IgD-negative memory B cell (primary cell): ENCODE measurements at regions not wholly inside any gene's neighbourhood (a gene's known extent, or its start where the extent isn't known, plus 50 kb on each side); places are given as distances from the start of the nearest gene placed in this dataset.

Experiments used
- H3K27ac Mint-ChIP-seq, 3 donors: one replicate each; pipeline ENCODE4 v1.8.0; 2020 to 2022; ENCODE audit warnings: mild to moderate bottlenecking in 3 of 3, mixed read lengths in 3 of 3, moderate library complexity in 1 of 3
- H3K27me3 Mint-ChIP-seq: one replicate; pipeline ENCODE4 v1.8.0; 2021; ENCODE audit warnings: mixed read lengths
- H3K36me3 Mint-ChIP-seq: one replicate; pipeline ENCODE4 v1.8.0; 2020; ENCODE audit warnings: mild to moderate bottlenecking, mixed read lengths
- H3K4me1 Mint-ChIP-seq, 3 donors: one replicate each; pipeline ENCODE4 v1.8.0; 2020 to 2022; ENCODE audit warnings: mixed read lengths in 3 of 3, mild to moderate bottlenecking in 1 of 3
- H3K4me3 Mint-ChIP-seq, 4 donors: one replicate each; pipeline ENCODE4 v1.8.0; 2020 to 2022; ENCODE audit warnings: mild to moderate bottlenecking in 4 of 4, mixed read lengths in 4 of 4, moderate library complexity in 3 of 4
- H3K9me3 Mint-ChIP-seq, 3 donors: one replicate each; pipeline ENCODE4 v1.8.0; 2020 to 2021; ENCODE audit warnings: mixed read lengths in 3 of 3, mild to moderate bottlenecking in 1 of 3

- H3K4me3 Mint-ChIP-seq: no peak overlapping the region
- H3K36me3 Mint-ChIP-seq: peaks cover 2% of the 10 kb centered on the region
- H3K27ac Mint-ChIP-seq: no peak overlapping the region
- no peaks in the 10 kb centered on the region for H3K4me1 Mint-ChIP-seq
- H3K9me3 Mint-ChIP-seq: no peaks in the 10 kb centered on the region
- peaks cover 2% of the 10 kb centered on the region for H3K27me3 Mint-ChIP-seq
Observed at GRCh38 chr11:32039149-32039548, 51.7 kb upstream of the RCN1 start.

- H3K27me3 Mint-ChIP-seq: peaks cover 2% of the 10 kb centered on the region
- peaks cover 0 to 5% (median 2%) of the 10 kb centered on the region in 3 donors for H3K4me1 Mint-ChIP-seq
- H3K36me3 Mint-ChIP-seq: peaks cover 2% of the 10 kb centered on the region
- H3K9me3 Mint-ChIP-seq: no peaks in the 10 kb centered on the region
- no peak overlapping the region for H3K4me3 Mint-ChIP-seq
- no peak overlapping the region for H3K27ac Mint-ChIP-seq
Observed at GRCh38 chr11:32034680-32035079, 56.2 kb upstream of the RCN1 start.

GRCh38 chr11:32034149-32034548 lies 56.7 kb upstream of the RCN1 start:
- Mint-ChIP-seq H3K27ac (no peak overlapping the region), H3K4me3 (no peak overlapping the region), H3K27me3 (peaks cover 2% of the 10 kb centered on the region), H3K36me3 (peaks cover 2% of the 10 kb centered on the region), H3K9me3 (no peaks in the 10 kb centered on the region), H3K4me1 (peaks cover 0 to 5% (median 2%) of the 10 kb centered on the region in 3 donors)

GRCh38 chr11:32033491-32033890 lies 57.4 kb upstream of the RCN1 start:
- Mint-ChIP-seq H3K4me3 (no peak overlapping the region), H3K27me3 (peaks cover 2% of the 10 kb centered on the region), H3K9me3 (no peaks in the 10 kb centered on the region), H3K27ac (no peak overlapping the region), H3K4me1 (peaks cover 0 to 5% (median 2%) of the 10 kb centered on the region in 3 donors), H3K36me3 (peaks cover 2% of the 10 kb centered on the region)

GRCh38 chr11:32033067-32033466 lies 57.8 kb upstream of the RCN1 start:
- H3K4me3 Mint-ChIP-seq: no peak overlapping the region
- no peaks in the 10 kb centered on the region for H3K9me3 Mint-ChIP-seq
- no peak overlapping the region for H3K27ac Mint-ChIP-seq
- peaks cover 2% of the 10 kb centered on the region for H3K36me3 Mint-ChIP-seq
- peaks cover 1% of the 10 kb centered on the region for H3K27me3 Mint-ChIP-seq
- H3K4me1 Mint-ChIP-seq: peaks cover 0 to 5% (median 2%) of the 10 kb centered on the region in 3 donors

GRCh38 chr11:32032478-32032877 lies 58.4 kb upstream of the RCN1 start:
- Mint-ChIP-seq H3K36me3 (peaks cover 2% of the 10 kb centered on the region), H3K4me1 (peaks cover 0 to 5% (median 2%) of the 10 kb centered on the region in 3 donors), H3K4me3 (no peak overlapping the region), H3K27me3 (peaks cover 1% of the 10 kb centered on the region), H3K9me3 (no peaks in the 10 kb centered on the region), H3K27ac (no peak overlapping the region)

GRCh38 chr11:32032052-32032451 lies 58.8 kb upstream of the RCN1 start:
- peaks cover 0 to 5% (median 2%) of the 10 kb centered on the region in 3 donors for H3K4me1 Mint-ChIP-seq
- no peak overlapping the region for H3K4me3 Mint-ChIP-seq
- peaks cover 1% of the 10 kb centered on the region for H3K27me3 Mint-ChIP-seq
- H3K27ac Mint-ChIP-seq: no peak overlapping the region
- H3K9me3 Mint-ChIP-seq: no peaks in the 10 kb centered on the region
- H3K36me3 Mint-ChIP-seq: peaks cover 2% of the 10 kb centered on the region

DNA sequence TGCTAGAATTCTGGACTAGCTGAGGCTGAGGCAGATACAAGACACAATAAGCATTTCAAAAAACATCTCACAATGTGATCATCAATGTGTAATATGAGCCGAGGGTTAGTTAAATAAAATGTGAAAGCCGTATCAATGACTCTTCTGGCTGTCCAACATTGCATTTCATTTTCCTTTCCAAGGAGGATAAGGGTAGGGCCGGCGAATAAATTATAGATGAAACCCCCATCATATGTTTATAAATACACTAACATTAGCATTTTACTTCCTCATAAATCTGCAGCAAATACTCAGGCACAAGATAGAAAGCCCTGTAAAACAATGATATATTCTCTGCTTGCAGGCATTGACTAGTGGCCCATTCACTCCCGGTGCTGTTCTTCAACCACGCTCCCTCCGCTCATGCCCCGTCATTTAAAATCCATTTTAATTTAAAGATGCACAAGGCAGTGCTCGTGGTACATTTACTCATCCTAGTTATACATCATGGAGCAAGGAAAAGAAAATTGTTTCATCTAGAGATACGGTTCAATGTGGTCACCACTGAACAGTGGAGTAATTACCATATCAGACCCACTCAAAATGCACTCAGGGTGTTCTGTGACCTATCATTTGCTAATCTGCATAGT lies 59.9 kb upstream of the RCN1 start:
- no peak overlapping the region for H3K27ac Mint-ChIP-seq
- H3K4me1 Mint-ChIP-seq: peaks cover 0 to 5% (median 2%) of the 10 kb centered on the region in 3 donors
- H3K27me3 Mint-ChIP-seq: peaks cover 1% of the 10 kb centered on the region
- no peaks in the 10 kb centered on the region for H3K9me3 Mint-ChIP-seq
- no peak overlapping the region for H3K4me3 Mint-ChIP-seq
- peaks cover 2% of the 10 kb centered on the region for H3K36me3 Mint-ChIP-seq

DNA sequence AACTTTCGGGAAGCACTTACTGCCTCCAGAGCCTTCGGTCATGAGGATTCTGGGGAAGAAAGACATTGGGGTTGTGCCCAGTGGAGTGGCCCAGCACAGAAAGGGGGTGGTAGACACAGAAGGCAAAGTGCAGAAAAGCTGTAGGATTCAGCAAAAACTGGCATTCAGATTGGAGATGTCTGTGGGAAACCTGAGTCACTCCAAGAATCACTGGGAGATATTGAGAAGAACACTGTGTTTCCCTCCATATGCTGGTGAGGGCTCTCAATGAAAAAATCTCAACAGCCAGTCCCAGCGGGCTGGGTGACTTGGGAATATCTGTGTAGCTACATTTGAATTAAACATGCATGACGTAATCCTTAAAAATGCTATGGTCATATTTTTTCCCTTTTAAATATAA lies 61.2 kb upstream of the RCN1 start:
- Mint-ChIP-seq H3K4me3 (no peak overlapping the region), H3K27ac (no peak overlapping the region), H3K9me3 (no peaks in the 10 kb centered on the region), H3K36me3 (peaks cover 2% of the 10 kb centered on the region), H3K27me3 (peaks cover 1% of the 10 kb centered on the region), H3K4me1 (peaks cover 0 to 5% (median 2%) of the 10 kb centered on the region in 3 donors)

- peaks cover 1% of the 10 kb centered on the region for H3K27me3 Mint-ChIP-seq
- H3K36me3 Mint-ChIP-seq: no peaks in the 10 kb centered on the region
- H3K4me1 Mint-ChIP-seq: peaks cover 0 to 5% (median 2%) of the 10 kb centered on the region in 3 donors
- H3K4me3 Mint-ChIP-seq: no peak overlapping the region
- no peak overlapping the region for H3K27ac Mint-ChIP-seq
- H3K9me3 Mint-ChIP-seq: no peaks in the 10 kb centered on the region
Observed at GRCh38 chr11:32028201-32028600, 62.7 kb upstream of the RCN1 start.

- peaks cover 1% of the 10 kb centered on the region for H3K27me3 Mint-ChIP-seq
- H3K36me3 Mint-ChIP-seq: no peaks in the 10 kb centered on the region
- H3K4me1 Mint-ChIP-seq: no peaks in the 10 kb centered on the region
- no peak overlapping the region for H3K4me3 Mint-ChIP-seq
- no peaks in the 10 kb centered on the region for H3K9me3 Mint-ChIP-seq
- no peak overlapping the region for H3K27ac Mint-ChIP-seq
Observed at GRCh38 chr11:32026766-32027165, 64.1 kb upstream of the RCN1 start.

GRCh38 chr11:32024948-32025347 lies 65.9 kb upstream of the RCN1 start:
- H3K4me1 Mint-ChIP-seq: no peaks in the 10 kb centered on the region
- H3K27ac Mint-ChIP-seq: no peak overlapping the region
- H3K27me3 Mint-ChIP-seq: peaks cover 3% of the 10 kb centered on the region
- H3K9me3 Mint-ChIP-seq: no peaks in the 10 kb centered on the region
- no peak overlapping the region for H3K4me3 Mint-ChIP-seq
- H3K36me3 Mint-ChIP-seq: no peaks in the 10 kb centered on the region

DNA sequence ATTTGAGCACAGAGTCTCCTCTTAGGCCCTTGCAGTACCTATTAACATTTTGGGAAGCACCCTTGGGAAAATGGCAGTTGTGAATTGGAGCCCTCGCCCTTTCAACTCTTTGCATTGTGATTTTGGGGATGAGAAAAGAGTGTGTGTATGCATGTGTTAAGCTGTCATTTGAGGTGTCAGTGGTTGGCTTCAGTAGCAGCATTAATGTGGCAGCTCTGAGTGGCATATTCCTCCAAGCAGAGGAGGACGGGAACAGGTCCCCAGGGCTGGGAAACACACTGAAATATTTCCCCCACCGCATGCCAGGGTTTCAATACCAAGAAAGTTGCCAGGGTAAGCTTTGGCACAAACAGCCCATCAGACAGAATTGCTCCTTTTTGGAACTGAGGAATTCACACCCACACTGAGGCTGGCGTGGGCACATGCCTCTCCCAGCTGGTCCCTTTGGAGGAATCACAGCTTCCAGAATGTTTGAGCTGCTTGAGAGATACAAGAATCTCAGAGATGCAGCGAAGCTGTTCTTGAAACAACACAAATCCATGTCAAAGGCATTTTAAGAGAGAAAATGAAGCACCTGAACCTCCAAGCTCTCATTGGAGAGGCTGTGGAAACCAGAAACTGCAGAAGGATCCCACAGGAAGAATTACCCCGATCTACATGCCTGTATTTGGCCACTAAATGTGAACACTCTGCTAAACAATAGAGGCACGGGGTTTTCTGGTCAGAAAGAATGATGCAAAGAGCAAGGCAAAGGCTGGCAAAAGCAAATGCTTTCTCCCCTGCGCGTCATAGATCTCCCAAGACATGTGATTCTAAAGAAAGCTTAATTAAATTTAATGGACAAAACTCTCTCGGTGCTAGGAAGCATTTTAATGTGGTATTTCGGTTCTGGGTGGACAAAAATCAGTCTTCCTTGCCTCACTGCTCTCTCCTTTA lies 67.2 kb upstream of the RCN1 start:
- no peak overlapping the region for H3K4me3 Mint-ChIP-seq
- no peaks in the 10 kb centered on the region for H3K9me3 Mint-ChIP-seq
- no peaks in the 10 kb centered on the region for H3K4me1 Mint-ChIP-seq
- H3K27me3 Mint-ChIP-seq: peaks cover 2% of the 10 kb centered on the region
- H3K27ac Mint-ChIP-seq: no peak overlapping the region
- no peaks in the 10 kb centered on the region for H3K36me3 Mint-ChIP-seq

GRCh38 chr11:32018672-32019071 lies 72.2 kb upstream of the RCN1 start:
- no peaks in the 10 kb centered on the region for H3K9me3 Mint-ChIP-seq
- no peaks in the 10 kb centered on the region for H3K4me1 Mint-ChIP-seq
- H3K36me3 Mint-ChIP-seq: no peaks in the 10 kb centered on the region
- peaks cover 2% of the 10 kb centered on the region for H3K27me3 Mint-ChIP-seq
- H3K4me3 Mint-ChIP-seq: no peak overlapping the region
- H3K27ac Mint-ChIP-seq: no peak overlapping the region

- Mint-ChIP-seq H3K4me1 (no peaks in the 10 kb centered on the region), H3K9me3 (peaks cover 0 to 1% (median 0%) of the 10 kb centered on the region in 3 donors), H3K36me3 (no peaks in the 10 kb centered on the region), H3K27me3 (peaks cover 2% of the 10 kb centered on the region), H3K27ac (no peak overlapping the region), H3K4me3 (no peak overlapping the region)
Observed at GRCh38 chr11:32016111-32016510, 74.8 kb upstream of the RCN1 start.

DNA sequence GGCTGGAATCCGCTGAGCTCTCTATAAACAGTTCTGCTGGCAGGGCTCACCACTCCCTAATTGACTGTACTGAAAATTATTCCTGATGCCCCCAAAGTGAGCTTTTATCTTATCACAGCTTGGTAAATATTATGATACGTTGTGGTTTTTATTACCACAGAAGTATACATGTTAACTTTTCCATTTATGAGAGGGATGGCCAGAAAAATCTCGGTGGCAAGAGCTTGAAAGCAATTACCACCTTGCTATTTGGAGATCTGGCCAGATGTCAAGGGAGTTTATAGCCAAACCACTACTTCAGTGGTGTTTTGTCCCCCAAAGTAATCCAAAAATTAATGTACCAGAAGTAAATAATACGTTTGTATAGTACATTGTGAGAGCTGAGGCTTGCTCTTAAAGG lies 75.4 kb upstream of the RCN1 start:
- no peaks in the 10 kb centered on the region for H3K36me3 Mint-ChIP-seq
- H3K4me3 Mint-ChIP-seq: no peak overlapping the region
- peaks cover 7% of the 10 kb centered on the region for H3K27me3 Mint-ChIP-seq
- no peak overlapping the region for H3K27ac Mint-ChIP-seq
- H3K9me3 Mint-ChIP-seq: peaks cover 0 to 1% (median 0%) of the 10 kb centered on the region in 3 donors
- H3K4me1 Mint-ChIP-seq: no peaks in the 10 kb centered on the region
